GM18502 (cell line): ENCODE measurements at regions not wholly inside any gene's neighbourhood (a gene's known extent, or its start where the extent isn't known, plus 50 kb on each side); places are given as distances from the start of the nearest gene placed in this dataset.
"Not testable (repeated sequence)": the region's sequence is repeated elsewhere in the genome, so short reads cannot be mapped to it uniquely, and the experiment has no call there.

Experiments used
- ATAC-seq: cut with Tn5 transposase; IDR thresholded peaks from one replicate; pipeline ENCODE4 v1.9.1; 2021; ENCODE audit warnings: mild to moderate bottlenecking; ENCODE audit not compliant: unreplicated experiment, poor library complexity

DNA sequence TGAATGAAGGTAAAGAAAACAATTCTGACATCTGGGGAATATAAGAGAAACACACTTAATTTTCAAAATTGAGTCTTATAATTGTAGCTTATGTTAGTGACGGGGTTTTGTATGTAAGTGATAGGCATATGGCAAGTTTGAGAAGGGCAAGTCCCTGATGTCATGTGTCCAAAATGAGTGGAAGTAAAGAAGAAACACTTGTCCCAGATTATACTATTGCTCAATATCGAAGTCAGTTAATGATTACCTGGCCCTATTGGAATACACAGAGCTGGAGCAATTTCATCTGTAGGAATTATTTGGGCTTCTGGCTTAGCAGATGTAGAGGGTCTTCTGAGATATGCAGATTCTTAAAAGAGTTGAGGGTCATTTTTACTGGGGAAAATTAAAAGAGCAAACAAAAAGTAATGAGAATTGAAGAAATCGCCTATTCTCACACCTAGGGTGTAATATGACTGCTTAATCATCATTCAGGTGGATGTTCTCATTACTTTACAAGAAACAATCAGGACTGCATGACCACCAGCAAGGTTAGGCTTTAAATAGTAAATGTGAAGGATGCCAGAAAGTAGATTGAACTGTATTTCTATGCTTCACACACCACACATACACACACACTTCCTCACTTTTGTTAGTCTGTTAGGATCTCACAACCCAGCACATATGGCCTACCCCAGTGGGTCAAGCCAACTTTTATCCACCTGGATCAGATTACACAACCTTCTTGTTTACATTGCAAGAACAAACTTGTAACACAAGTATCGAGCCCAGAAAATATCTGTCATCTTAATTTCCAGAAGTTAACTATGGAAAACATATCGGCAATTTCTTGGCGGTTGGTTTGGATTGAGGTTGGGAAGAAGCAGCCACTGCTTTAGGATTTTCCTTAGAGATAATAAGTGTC, 183.3 kb upstream of the LRRC3B start:
- no peak for ATAC-seq

DNA sequence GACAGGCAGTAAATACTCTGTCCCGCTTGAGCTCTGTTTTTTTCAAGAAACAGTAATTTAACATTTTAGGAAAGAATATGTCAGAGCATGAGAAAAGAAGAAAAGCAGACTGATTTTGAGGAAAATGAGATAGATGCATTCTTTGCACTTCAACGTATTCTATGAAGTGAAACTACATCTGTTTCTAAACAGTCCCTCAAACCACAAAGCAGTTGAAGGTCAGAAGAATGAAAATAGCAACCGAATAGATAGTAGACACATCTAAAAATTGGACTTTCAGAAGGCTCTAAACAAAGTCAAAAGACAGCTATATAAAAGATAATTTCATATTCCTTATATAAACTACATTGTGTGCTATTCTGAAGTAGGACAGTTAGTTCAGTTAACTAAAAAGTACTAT, 172.6 kb upstream of the LRRC3B start:
- no peak for ATAC-seq

DNA sequence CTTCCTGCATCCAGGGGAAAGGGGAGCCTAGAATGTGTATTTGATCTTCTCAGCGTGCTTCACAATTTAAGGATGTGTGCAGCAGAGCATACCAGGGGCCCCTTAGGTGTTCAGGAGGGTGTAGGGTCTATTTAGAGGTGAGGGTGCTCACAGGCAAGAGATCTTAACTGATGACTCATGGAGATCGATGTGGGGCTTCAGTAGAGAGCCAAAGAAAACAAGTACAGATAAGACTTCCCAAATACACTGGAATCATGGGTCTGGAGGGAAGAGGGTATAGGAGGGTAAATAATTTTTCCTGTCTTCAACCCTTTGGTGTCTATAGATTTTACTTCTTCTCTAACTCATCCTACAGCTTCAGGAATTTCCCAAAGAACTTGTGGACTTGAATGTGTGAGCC, 170.2 kb upstream of the LRRC3B start:
- no peak for ATAC-seq

DNA sequence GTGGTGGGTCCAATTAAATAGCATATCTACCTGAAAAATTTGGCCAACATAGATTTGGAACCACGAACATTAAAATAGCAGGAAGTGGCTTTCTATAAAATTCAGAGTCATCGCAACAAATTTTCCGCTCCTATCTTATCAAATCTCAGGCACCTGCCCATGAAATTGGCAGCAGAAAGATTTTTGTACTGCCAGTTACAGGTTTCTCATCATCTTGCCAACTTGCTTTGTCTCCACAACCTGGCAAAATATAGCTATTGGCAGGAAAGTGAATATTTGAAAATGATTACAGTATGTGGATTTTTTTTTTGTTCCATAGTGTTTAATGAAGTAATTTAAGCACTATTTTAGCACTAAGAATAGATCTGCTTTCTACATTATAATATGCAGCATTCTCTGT, 161.6 kb upstream of the LRRC3B start:
- no peak for ATAC-seq

DNA sequence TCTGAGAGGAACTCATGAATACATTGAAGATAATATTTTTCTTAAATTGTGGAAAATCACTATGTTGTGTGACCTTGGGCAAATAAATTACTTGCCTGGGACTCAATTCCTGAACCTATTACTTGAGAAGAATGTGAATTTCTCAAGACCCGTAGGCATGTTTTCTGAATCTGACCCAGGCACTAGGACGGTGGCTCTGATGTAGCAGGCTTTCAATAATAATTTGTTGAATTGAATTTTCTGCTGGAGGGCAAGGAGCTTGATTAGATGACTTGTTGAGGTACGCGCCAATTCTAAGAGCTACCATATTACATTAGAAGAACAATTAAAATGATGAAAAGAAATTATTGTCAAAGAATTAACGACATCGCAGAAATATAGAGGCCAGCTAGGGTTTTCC, 150.2 kb upstream of the LRRC3B start:
- no peak for ATAC-seq

DNA sequence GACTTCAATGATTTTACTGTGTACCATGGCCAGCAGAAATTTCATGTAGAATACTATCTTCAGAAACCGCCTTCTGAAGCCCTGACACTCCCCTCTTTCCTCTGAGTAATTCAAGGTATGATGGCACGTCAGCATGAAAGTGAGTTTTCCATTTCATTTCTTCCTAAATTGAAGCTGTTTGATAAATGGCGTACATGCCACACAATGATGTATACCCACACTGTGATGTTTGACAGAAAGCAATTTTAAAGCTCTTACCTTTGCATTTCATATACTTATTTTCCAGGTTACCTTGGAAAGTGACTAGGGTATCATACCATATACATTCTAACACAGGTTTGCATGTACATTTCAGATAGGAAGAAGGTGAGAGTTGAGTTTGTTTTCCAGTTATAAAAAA, 147.9 kb upstream of the LRRC3B start:
- ATAC-seq, result no peak

DNA sequence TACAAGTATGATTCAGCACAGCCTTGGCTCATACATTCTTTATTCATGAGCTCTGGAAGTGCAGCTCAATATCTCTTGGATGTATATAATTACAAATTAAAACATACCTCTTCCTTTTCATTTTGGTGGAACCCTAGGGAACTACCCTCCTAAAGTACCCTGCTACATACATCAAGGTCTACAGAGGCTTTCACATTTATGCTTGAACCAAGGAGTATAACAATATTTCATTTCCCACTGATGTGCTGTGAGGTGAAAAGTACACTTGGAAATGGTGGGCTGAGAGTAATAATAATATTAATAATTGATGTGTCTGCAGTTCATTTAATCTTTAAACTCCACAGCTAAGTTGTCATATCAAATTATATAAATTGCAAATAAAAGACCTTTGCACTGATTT, 142.2 kb upstream of the LRRC3B start:
- no peak for ATAC-seq

DNA sequence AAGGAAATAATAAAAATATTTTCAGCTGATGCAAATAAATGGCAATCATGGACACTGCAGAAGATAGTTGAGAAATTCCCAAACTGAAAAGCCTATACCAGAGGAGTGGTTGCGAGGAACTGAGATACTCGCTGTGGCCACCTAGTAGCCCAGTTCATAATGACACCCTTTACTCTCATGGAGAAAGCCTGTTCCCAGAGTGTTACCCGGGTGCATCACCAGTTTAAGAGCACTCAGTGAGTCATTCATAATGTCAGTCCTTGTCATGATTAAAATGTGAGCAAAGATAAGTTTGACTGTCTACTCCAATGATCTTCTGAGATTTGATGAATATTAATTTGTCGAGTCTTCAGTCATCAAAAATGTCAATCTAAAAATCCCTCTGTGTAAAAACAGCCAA, 138.4 kb upstream of the LRRC3B start:
- ATAC-seq, result no peak

DNA sequence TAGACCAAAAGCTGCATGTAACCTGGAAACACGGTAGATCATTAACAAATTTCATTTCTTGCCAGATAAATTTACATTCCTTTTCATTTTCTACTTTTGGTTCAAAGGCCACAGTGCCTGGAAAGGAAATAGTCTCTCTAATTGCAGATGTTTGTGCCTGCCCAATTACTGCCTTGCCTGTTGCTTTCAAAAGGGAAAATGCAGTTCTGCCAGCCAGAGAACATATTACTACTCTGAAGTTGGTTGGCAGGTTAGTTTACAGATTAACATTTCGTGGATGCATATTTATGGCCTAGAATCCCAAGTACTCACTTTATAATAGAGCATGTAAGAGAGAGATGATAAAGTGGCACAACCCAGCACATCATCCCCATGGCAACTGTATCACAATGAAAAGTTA, 124.3 kb upstream of the LRRC3B start:
- no peak for ATAC-seq

DNA sequence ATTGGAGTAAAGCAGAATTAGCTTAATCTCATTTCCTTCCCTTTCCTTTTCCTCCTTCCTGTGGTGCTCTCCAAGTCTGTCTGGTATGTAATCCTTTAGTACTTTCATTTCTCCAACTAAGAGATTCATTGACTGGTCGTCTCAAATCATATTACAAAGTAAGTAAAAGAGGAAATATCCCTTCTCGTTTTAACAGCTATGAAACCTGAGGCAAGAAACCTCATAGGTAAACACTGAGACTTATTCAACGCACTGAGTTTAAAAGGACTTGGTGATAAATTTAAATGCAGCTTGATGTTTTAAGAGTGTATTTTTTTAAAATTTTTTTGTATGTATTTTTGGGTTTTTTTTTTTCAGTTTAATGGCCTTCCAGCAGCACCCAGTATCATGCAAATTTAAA, 117.2 kb upstream of the LRRC3B start:
- no peak for ATAC-seq

DNA sequence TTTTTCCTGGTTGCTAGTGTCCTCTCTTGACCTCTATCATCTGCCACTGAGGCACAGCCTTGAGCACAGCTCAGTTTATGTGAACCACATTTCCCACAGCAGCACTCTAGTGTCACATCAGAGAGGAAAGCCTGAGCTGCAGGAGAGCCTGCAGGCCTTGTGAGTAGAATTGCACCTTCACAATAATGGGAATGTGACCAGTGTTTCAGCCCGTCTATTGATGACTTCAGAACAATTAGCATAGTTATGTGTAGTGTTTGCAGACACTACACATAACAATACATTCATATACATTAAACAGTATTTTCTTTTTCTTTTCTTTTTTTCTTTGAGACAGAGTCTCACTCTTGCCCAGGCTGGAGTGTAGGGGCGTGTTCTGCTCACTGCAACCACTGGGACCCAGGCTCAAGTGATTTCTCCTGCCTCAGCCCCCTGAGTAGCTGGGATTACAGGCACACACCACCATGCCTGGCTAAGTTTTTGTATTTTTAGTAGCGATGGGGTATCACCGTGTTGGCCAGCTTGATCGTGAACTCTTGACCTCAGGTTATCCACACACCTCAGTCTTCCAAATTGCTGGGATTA, 108.0 kb upstream of the LRRC3B start:
- ATAC-seq, result not testable (repeated sequence)

DNA sequence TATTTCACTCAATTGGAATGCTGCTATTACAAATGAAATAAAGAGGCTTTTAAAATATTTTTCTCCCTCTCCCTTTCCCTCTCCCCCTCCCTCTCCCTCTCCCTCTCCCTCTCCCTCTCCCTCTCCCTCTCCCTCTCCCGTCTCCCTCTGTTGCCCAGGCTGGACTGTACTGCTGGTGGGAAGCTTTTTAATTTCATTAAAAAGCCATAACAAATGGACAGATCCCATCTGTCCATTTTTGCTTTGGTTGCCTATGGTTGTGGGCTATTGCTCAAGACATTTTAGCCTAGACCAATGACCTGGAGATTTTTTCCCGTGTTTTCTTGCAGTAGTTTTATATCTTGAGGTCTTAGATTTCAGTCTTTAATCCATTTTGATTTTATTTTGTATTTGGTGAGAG, 107.2 kb upstream of the LRRC3B start:
- no peak for ATAC-seq

DNA sequence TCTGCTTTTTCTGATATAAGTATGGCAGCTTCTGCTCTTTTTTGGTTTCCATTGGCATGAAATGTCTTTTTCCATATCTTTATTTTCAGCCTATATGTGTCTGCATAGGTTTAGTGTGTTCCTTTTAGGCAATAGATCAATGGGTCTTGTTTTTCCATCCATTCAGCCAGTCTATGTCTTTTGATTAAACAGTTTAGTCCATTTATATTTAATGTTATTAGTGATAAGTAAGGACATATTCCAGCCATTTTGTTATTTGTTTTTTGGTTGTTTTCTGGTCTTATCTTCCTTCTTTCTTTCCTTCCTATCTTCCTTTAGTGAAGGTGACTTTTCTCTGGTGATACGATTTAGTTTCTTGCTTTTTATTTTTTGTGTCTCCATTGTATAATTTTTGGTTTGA, 101.3 kb upstream of the LRRC3B start:
- ATAC-seq, result no peak

DNA sequence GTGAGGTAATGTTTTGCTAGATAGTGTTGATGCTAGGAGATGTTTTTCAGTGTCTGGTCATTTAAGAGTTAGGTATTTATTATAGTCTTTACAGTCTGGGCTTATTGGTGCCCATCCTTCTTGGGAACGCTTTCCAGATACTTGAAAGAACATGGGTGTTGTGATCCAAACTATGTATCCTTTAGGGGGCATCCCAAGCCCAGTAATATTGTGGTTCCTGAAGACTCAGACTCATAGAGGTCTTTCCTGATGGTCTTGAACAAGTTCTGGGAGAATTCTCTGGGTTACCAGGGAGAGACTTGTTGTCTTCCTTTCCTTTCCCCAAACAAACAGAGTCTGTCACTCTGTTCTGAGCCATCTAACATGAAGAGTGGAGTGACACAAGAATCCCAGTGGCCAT, 99.7 kb upstream of the LRRC3B start:
- ATAC-seq, result no peak

DNA sequence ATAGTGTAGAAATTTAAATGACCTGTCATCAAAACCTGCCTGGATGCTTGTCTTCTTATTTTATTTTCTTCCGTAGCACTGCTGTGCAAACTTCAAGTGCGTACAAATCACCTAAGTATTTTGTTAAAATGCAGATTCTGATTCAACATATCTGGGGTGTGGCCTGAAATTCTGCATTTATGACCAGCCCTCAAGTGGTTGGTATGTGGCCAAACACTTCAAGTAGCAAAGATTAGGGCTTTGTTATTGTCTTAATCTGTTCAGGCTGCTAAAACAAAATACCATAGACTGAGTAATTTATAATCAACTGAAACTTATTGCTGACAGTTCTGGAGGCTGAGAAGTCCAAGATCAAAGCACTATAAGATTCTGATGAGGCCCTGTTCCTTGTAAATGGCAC, 97.6 kb upstream of the LRRC3B start:
- ATAC-seq, result no peak

DNA sequence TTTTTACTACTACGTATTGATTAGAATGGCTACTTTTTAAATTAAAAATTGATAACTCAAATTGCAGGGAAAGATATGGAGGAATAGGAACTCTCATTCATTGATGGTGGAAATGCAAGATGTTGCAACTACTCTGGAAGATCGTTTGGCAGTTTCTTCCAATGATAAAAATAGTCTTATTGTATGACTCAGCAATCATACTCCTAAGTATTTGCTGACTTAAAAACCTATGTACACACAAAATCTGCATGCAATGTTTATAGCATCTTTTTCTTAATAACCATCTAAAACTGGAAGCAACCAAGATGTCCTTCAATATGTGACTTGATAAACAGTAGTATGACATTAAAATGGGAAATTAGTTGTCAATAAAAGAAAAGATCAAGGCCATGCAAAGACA, 87.4 kb upstream of the LRRC3B start:
- ATAC-seq, result no peak

DNA sequence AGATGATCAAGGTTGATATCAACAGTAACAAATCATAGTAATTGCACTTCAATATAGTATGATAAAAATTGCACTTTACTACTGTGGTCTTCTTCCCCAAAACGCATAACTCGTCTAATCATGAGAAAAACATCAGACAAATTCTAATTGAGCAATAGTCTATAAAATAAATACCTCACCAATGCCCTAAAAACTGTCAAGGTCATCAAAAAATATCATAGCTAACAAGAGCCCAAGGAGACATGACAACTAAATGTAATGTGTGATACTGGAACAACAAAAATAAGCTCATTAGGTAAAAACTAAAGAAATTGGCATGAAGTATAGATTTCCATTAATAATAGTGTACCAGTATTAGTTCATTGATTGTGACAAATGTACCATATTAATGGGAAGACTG, 85.6 kb upstream of the LRRC3B start:
- ATAC-seq, result no peak

DNA sequence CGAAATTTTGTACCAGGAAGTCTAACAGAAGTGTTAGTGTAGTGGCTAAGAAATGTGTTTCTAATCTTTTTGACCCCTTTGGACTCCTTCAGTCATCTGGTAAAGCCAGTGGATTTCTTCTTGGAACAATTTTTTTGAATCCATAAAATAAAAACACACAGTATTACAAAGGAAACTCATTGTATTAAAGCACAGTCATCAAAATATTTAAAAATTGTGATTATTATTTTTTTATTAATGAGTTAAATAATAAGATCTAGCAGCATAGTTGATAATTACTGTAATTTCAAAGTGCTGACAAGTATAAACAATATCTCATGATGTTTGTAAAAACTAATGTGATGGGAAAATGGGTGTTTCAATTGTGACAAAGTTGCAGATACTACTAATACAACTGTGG, 72.2 kb upstream of the LRRC3B start:
- no peak for ATAC-seq

DNA sequence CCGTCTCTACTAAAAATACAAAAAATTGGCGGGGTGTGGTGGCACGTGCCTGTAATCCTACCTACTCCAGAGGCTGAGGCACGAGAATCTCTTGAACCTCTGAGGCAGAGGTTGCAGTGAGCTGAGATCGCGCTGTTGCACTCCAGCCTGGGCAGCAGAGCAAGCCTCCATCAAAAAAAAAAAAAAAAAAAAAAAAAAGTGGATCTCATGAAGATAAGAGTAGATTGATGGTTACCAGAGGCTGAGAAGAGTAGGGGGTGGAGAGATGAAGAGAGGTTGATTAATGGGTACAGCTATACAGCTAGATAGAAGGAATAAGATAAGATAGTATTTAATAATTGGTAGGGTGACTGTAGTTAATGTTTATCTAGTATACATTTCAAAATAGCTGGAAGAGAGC, 65.9 kb upstream of the LRRC3B start:
- no peak for ATAC-seq

DNA sequence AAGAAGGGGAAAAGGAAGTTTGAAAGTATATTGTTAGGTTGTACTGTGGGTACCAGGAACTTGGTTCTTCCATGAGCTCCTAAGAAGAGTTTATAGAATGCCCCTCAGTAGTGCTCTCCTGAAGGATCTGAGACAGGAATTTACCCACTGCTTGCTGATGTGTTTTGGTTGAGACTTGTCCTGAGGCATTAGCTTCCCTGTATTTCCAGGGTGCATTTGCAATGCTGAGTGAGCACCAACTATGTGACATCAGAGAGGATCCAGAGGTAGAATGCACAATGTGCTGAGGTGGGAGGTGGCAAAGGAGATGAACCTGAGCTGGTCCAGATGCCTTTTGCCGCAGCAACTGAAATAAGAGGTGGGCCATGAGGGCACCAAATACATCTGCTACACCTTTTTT, 64.3 kb upstream of the LRRC3B start:
- ATAC-seq, result no peak

DNA sequence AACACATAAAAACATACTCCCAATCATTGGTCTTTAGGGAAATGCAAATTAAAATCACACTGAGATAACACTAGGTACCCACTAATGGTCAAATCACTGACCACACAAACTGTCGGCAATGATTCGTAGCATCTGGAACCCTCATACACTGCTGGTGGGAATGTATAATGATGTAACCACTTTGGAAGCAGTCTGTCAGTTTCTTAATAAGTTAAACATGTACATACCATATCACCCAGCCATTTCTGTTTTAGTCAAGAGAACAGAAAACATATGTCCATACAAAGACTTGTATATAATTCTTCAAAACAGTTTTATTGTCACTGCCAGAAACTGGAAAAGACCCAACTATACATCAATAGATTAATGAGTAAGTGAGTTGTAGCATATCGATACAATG, 63.3 kb upstream of the LRRC3B start:
- no peak for ATAC-seq

DNA sequence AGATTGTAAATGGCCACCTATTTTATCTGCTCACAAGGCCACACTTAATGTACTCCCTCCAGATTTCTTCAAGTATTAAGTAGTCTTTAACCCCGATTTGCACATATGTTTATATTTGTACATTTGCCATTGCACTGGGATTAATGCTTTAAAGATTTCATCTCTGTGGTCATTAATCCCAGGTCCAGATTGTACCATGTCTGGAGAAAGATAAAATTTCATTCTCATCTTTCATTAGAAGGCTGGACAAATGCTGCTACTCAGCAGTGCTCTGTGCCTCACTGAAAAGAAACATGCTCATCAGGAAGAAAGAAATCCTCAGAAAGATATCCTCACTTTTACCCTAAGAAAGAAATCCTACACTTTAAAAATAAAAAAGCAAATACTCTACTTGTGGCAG, 62.5 kb upstream of the LRRC3B start:
- ATAC-seq, result no peak
